ENCODE measurements at regions not wholly inside any gene's neighbourhood (a gene's known extent, or its start where the extent isn't known, plus 50 kb on each side); places are given as distances from the start of the nearest gene placed in this dataset.

DNA sequence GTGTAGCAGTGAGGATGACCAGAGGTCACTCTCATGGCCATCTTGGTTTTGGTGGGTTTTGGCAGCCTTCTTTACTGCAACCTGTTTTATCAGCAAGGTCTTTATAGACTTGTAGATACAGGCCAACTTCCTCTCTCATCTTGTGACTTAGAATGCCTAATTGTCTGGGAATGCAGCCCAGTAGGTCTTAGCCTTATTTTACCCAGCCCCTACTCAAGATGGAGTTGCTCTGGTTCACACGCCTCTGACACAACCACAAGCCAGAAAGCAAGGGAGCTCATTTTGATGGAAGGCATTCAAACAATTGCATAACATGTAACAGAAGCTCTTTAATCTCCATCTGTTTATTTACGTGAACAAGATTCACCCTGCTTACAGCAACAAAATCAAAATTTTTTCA, 492.0 kb upstream of the SULF2 start:
- ATAC-seq: no peak
- no peak for TF ChIP-seq ZNF565 (CRISPR knock-in tag; conservative IDR thresholded peaks at IDR 0.05; ENCODE audit: low read depth)
- TF ChIP-seq TOX (CRISPR knock-in tag; IDR thresholded peaks at IDR 0.05; ENCODE audit: borderline replicate concordance): no peak
- no peak for TF ChIP-seq OSR1 (CRISPR knock-in tag; IDR thresholded peaks at IDR 0.05)
- no peak for TF ChIP-seq ESRRG (CRISPR knock-in tag; IDR thresholded peaks at IDR 0.05)
- no peak for TF ChIP-seq ZFP30 (CRISPR knock-in tag; IDR thresholded peaks at IDR 0.05)
- TF ChIP-seq CSDC2 (CRISPR knock-in tag; IDR thresholded peaks at IDR 0.05): no peak
- TF ChIP-seq POU6F1 (CRISPR knock-in tag; IDR thresholded peaks at IDR 0.05; ENCODE audit: borderline replicate concordance, low read depth): no peak
- TF ChIP-seq ZNF8 (CRISPR knock-in tag; IDR thresholded peaks at IDR 0.05): no peak
- TF ChIP-seq ZFP3 (CRISPR knock-in tag; IDR thresholded peaks at IDR 0.05): no peak
- TF ChIP-seq SNAI2 (CRISPR knock-in tag; IDR thresholded peaks at IDR 0.05): no peak
- TF ChIP-seq PATZ1 (CRISPR knock-in tag; IDR thresholded peaks at IDR 0.05; ENCODE audit: borderline replicate concordance): no peak
- no peak for TF ChIP-seq CSRNP3 (CRISPR knock-in tag; IDR thresholded peaks at IDR 0.05)
- TF ChIP-seq PPARA (CRISPR knock-in tag; IDR thresholded peaks at IDR 0.05; ENCODE audit: borderline replicate concordance): no peak
- no peak for TF ChIP-seq RARB (CRISPR knock-in tag; IDR thresholded peaks at IDR 0.05)
- no peak for TF ChIP-seq ZNF70 (CRISPR knock-in tag; IDR thresholded peaks at IDR 0.05)

DNA sequence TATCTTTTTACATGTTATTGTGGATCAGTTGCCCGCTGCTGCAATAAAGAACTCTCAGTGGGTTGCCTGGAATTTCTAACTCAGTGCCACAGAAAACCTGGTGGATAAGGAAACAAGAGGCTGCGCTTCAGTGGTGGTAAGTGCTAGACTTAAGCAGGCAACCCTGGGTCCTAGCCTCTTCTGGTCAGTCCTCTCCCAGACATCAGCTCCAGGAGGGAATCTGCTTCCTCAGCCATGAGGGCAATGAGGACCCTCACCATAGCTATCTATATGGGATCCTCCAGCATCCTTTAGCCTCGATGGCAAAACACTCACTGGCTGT, 490.7 kb upstream of the SULF2 start:
- ATAC-seq: no peak
- no peak for TF ChIP-seq ISL1 (CRISPR knock-in tag; IDR thresholded peaks at IDR 0.05)
- no peak for TF ChIP-seq ZNF8 (CRISPR knock-in tag; IDR thresholded peaks at IDR 0.05)

DNA sequence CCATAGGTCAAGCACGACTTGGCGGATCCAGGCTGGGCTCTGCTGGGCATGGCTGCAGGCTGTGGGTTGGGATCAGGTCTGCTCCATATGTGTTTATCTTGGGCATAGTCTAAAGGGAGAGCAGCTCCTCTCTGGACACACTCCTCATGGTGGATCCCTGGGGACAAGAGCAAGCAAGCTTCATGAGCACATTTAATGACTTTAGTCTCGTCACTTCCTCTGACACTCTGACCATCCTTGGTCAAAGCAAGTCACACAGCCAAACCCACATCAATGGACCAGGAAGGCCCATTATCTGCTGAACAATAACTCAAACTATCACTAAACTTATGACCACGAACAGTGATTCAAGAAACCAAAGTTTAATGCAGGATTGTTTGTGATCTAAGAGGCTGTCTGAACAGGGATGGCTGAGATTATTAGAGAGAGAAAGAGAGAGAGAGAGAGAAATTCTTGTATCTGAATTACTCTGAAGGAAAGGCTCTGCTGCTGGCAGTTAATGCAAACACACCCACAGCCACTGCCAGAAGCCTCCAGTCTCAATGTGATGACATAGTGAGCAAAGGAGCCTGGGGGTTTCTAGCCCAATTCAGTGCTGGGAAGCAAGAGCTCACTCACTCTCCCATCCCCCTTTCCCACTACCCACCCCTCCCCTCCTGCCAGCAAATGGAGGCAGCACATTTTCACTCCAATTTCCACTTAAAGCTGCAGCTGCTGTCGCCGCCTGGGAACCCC, 490.2 kb upstream of the SULF2 start:
- TF ChIP-seq CSDC2 (CRISPR knock-in tag; IDR thresholded peaks at IDR 0.05) (no peak), TSHZ2 (CRISPR knock-in tag; IDR thresholded peaks at IDR 0.05) (no peak), CREB5 (CRISPR knock-in tag; IDR thresholded peaks at IDR 0.05; ENCODE audit: low read depth) (no peak), PPARA (CRISPR knock-in tag; IDR thresholded peaks at IDR 0.05; ENCODE audit: borderline replicate concordance) (no peak), POU6F1 (CRISPR knock-in tag; IDR thresholded peaks at IDR 0.05; ENCODE audit: borderline replicate concordance, low read depth) (no peak), SNAI2 (CRISPR knock-in tag; IDR thresholded peaks at IDR 0.05) (no peak), ZFP30 (CRISPR knock-in tag; IDR thresholded peaks at IDR 0.05) (no peak), OSR1 (CRISPR knock-in tag; IDR thresholded peaks at IDR 0.05) (no peak)
- ATAC-seq: no peak

Measured in SK-N-SH treated with all-trans-retinoic acid at 6 μM for 48 hours (cell line).